ENCODE measurements at regions not wholly inside any gene's neighbourhood (a gene's known extent, or its start where the extent isn't known, plus 50 kb on each side); places are given as distances from the start of the nearest gene placed in this dataset.

DNA sequence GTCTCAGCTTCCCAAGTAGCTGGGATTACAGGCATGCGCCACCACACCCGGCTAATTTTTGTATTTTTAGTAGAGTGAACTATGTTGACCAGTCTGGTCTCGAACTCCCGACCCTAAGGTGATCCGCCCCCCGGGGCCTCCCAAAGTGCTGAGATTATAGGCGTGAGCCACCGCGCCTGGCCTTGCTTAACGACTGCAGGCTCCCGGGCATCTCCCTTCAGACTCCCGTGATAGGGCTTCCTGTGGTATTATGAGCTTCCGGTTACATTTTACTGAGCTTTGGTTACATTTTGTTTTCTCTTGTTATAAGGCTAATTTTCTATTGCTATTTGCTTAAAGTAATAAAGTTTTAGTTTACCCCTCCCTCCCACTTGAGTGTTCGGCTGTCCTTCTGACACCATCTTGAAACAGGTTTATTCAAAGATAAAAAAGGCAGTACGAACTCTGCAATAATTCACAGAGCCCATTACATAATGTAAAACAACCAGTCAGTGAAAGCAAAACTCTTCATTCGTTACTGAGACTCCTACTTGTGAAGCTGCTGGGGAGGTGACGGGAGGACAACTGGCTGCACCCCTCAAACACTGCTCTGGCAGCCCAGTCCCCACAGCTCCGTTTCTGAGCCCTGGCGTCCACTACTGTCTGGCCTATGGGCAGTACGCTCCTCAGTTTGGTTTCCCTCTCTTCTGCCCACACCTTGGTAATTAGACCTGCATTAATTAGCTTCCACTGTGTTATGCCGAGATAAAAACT is 795.7 kb upstream of the SLIT2 start:
- TF ChIP-seq, protein P1, sequence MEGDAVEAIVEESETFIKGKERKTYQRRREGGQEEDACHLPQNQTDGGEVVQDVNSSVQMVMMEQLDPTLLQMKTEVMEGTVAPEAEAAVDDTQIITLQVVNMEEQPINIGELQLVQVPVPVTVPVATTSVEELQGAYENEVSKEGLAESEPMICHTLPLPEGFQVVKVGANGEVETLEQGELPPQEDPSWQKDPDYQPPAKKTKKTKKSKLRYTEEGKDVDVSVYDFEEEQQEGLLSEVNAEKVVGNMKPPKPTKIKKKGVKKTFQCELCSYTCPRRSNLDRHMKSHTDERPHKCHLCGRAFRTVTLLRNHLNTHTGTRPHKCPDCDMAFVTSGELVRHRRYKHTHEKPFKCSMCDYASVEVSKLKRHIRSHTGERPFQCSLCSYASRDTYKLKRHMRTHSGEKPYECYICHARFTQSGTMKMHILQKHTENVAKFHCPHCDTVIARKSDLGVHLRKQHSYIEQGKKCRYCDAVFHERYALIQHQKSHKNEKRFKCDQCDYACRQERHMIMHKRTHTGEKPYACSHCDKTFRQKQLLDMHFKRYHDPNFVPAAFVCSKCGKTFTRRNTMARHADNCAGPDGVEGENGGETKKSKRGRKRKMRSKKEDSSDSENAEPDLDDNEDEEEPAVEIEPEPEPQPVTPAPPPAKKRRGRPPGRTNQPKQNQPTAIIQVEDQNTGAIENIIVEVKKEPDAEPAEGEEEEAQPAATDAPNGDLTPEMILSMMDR (IDR thresholded peaks at IDR 0.05): no peak
- TF ChIP-seq EP300 (IDR thresholded peaks at IDR 0.05; ENCODE audit: low read depth): no peak
- no peak for TF ChIP-seq POLR2A (IDR thresholded peaks at IDR 0.05)

Data from transverse colon (tissue), 3 donors.